H9 (cell line): ENCODE measurements at regions not wholly inside any gene's neighbourhood (a gene's known extent, or its start where the extent isn't known, plus 50 kb on each side); places are given as distances from the start of the nearest gene placed in this dataset.

Experiments used
- DNase-seq: peaks from one replicate; pipeline ENCODE4 v3.0.0-alpha.2; 2017
- H2AFZ ChIP-seq: one replicate; pipeline ENCODE4 v1.6.1; 2013; ENCODE audit warnings: mild to moderate bottlenecking, low read length, control low read depth, moderate library complexity
- H2AK5ac ChIP-seq: 2 replicates; pipeline ENCODE4 v1.6.1; 2013; ENCODE audit warnings: low read length, control low read depth, mixed read lengths; ENCODE audit not compliant: insufficient read length
- H2BK120ac ChIP-seq: one replicate; pipeline ENCODE4 v1.6.1; 2013; ENCODE audit warnings: low read depth, mild to moderate bottlenecking, low read length, control low read depth, inconsistent platforms; ENCODE audit not compliant: poor library complexity, severe bottlenecking
- H2BK12ac ChIP-seq: 2 replicates; pipeline ENCODE4 v1.6.1; 2013; ENCODE audit warnings: low read length, control low read depth, mixed read lengths, low read depth; ENCODE audit not compliant: insufficient read length
- H2BK15ac ChIP-seq: 2 replicates; pipeline ENCODE4 v1.6.1; 2013; ENCODE audit warnings: low read depth, low read length, control low read depth
- H2BK20ac ChIP-seq: one replicate; pipeline ENCODE4 v1.6.1; 2013; ENCODE audit warnings: low read depth, mild to moderate bottlenecking, low read length, control low read depth, inconsistent platforms; ENCODE audit not compliant: poor library complexity, severe bottlenecking
- H2BK5ac ChIP-seq: 2 replicates; pipeline ENCODE4 v1.6.1; 2013; ENCODE audit warnings: low read length, control low read depth, mixed read lengths; ENCODE audit not compliant: insufficient read length
- H3K14ac ChIP-seq: 2 replicates; pipeline ENCODE4 v1.6.1; 2013; ENCODE audit warnings: low read length, control low read depth; ENCODE audit not compliant: insufficient read depth
- H3K18ac ChIP-seq: 2 replicates; pipeline ENCODE4 v1.6.1; 2013; ENCODE audit warnings: low read depth, mild to moderate bottlenecking, mixed read lengths, low read length, control low read depth; ENCODE audit not compliant: insufficient read length
- H3K23ac ChIP-seq: 2 replicates; pipeline ENCODE4 v1.6.1; 2013; ENCODE audit warnings: low read length, control low read depth, mixed read lengths, low read depth; ENCODE audit not compliant: insufficient read length
- H3K23me2 ChIP-seq: 2 replicates; pipeline ENCODE4 v1.6.1; 2013; ENCODE audit warnings: low read depth, mild to moderate bottlenecking, mixed read lengths, low read length, control low read depth; ENCODE audit not compliant: insufficient read length, poor library complexity, severe bottlenecking
- H3K27ac ChIP-seq: 2 replicates; pipeline ENCODE4 v1.5.1; 2013; ENCODE audit warnings: low read length, control low read depth, mixed read lengths, low read depth; ENCODE audit not compliant: insufficient read length
- H3K27me3 ChIP-seq: 2 replicates; pipeline ENCODE4 v1.6.1; 2013; ENCODE audit warnings: low read length, control low read depth, inconsistent platforms; ENCODE audit not compliant: insufficient read depth
- H3K4ac ChIP-seq: 2 replicates; pipeline ENCODE4 v1.6.1; 2013; ENCODE audit warnings: low read depth, mild to moderate bottlenecking, control low read depth, inconsistent platforms, low read length, moderate library complexity
- H3K4me1 ChIP-seq: 2 replicates; pipeline ENCODE4 v1.6.1; 2013; ENCODE audit warnings: low read length, control low read depth, inconsistent platforms; ENCODE audit not compliant: insufficient read depth
- H3K4me2 ChIP-seq: 2 replicates; pipeline ENCODE4 v1.6.1; 2013; ENCODE audit warnings: low read length, control low read depth, mixed read lengths; ENCODE audit not compliant: insufficient read length, insufficient read depth
- H3K56ac ChIP-seq: 2 replicates; pipeline ENCODE4 v1.6.1; 2013; ENCODE audit warnings: low read depth, mild to moderate bottlenecking, mixed read lengths, low read length, control low read depth; ENCODE audit not compliant: insufficient read length
- H3K79me1 ChIP-seq: 2 replicates; pipeline ENCODE4 v1.6.1; 2013; ENCODE audit warnings: low read depth, mild to moderate bottlenecking, moderate library complexity, low read length, control low read depth, inconsistent platforms; ENCODE audit not compliant: insufficient read depth, poor library complexity, severe bottlenecking
- H3K79me2 ChIP-seq: 2 replicates; pipeline ENCODE4 v1.6.1; 2013; ENCODE audit warnings: low read length, control low read depth, inconsistent platforms; ENCODE audit not compliant: insufficient read depth
- H3K9ac ChIP-seq: 2 replicates; pipeline ENCODE4 v1.6.1; 2013; ENCODE audit warnings: low read length, control low read depth, mixed read lengths; ENCODE audit not compliant: insufficient read length; ENCODE audit errors: extremely low read depth
- H3K9me3 ChIP-seq: one replicate; pipeline ENCODE4 v1.6.1; 2013; ENCODE audit warnings: low read depth, low read length, inconsistent platforms; ENCODE audit not compliant: control insufficient read depth
- H3T11ph ChIP-seq: one replicate; pipeline ENCODE4 v1.6.1; 2013; ENCODE audit warnings: mild to moderate bottlenecking, low read length, control low read depth, inconsistent platforms
- H4K20me1 ChIP-seq: one replicate; pipeline ENCODE4 v1.6.1; 2013; ENCODE audit not compliant: control insufficient read depth, insufficient read length, insufficient read depth
- H4K5ac ChIP-seq: 2 replicates; pipeline ENCODE4 v1.6.1; 2013; ENCODE audit warnings: low read depth, mild to moderate bottlenecking, mixed read lengths, low read length, control low read depth; ENCODE audit not compliant: insufficient read length
- H4K8ac ChIP-seq: replicated peaks from 2 replicates; pipeline ENCODE4 v1.6.1; 2013; ENCODE audit warnings: low read length, control low read depth, mixed read lengths, low read depth; ENCODE audit not compliant: insufficient read length
- H4K91ac ChIP-seq: 2 replicates; pipeline ENCODE4 v1.6.1; 2013; ENCODE audit warnings: low read depth, mild to moderate bottlenecking, moderate library complexity, mixed read lengths, low read length, control low read depth; ENCODE audit not compliant: insufficient read length
- H3K27ac Mint-ChIP-seq, 3 experiments: 2 replicates in 2 of 3; 3 replicates in 1 of 3; pipeline ENCODE4 v1.8.0; 2020 to 2021; ENCODE audit warnings: mixed read lengths in 3 of 3, mild to moderate bottlenecking in 1 of 3, moderate library complexity in 1 of 3
- H3K27me3 Mint-ChIP-seq: 2 replicates; pipeline ENCODE4 v1.8.0; 2021; ENCODE audit warnings: low read depth, mild to moderate bottlenecking, moderate library complexity, mixed read lengths
- H3K36me3 Mint-ChIP-seq, 3 experiments: 2 replicates in 2 of 3; 3 replicates in 1 of 3; pipeline ENCODE4 v1.8.0; 2020 to 2021; ENCODE audit warnings: low read depth in 3 of 3, mixed read lengths in 3 of 3; ENCODE audit not compliant: insufficient read depth in 1 of 3
- H3K4me1 Mint-ChIP-seq, 2 experiments: 2 replicates each; pipeline ENCODE4 v1.8.0; 2020; ENCODE audit warnings: mixed read lengths in 2 of 2
- H3K4me3 Mint-ChIP-seq, 2 experiments: 2 replicates in 1 of 2; 3 replicates in 1 of 2; pipeline ENCODE4 v1.8.0; 2020 to 2021; ENCODE audit warnings: mild to moderate bottlenecking in 2 of 2, mixed read lengths in 2 of 2, moderate library complexity in 1 of 2
- H3K9me3 Mint-ChIP-seq, 2 experiments: 2 replicates in 1 of 2; 3 replicates in 1 of 2; pipeline ENCODE4 v1.8.0; 2020; ENCODE audit warnings: mild to moderate bottlenecking in 2 of 2, mixed read lengths in 2 of 2, moderate library complexity in 1 of 2
- WGBS: extraction: QIAGEN DNeasy Blood & Tissue Kit; methylation state at CpG from one replicate; pipeline ENCODE4 v1.1.7; 2013; ENCODE audit warnings: missing lambda C conversion rate, low lambda C conversion rate, mixed read lengths; ENCODE audit not compliant: insufficient read length; ENCODE audit errors: extremely low coverage; 5-methylcytosine and 5-hydroxymethylcytosine counted together
- TF ChIP-seq, protein P1 (sequence below): fragments of 200-600 bp; sonication (generic); conservative IDR thresholded peaks from 3 replicates; pipeline ENCODE4 v1.8.0; 2021; ENCODE audit warnings: antibody characterized with exemption, mild to moderate bottlenecking

DNA sequence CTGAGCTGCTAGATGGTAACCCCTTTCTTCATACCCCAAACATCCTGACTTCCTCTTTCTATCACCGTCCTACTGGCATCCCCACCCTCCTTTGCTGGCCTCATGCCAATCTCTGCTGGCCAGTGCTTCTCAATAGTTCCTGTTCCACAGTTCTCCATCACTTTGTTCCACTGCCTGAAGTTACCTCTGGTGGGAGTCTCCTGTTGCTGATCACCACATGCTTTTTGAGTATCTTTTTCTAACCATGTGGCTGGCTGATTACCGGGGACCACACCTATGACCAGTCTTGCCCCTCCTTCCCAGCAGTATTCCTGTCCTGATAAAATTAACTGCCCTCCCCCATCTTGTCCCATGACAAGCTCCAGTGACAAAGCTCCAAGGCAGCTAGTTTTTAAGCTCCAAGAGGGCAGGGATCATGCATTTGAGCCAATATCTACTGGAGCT is 380.4 kb upstream of the CCL2 start:
- H4K5ac ChIP-seq, result no peak overlapping the region
- H3K27me3 Mint-ChIP-seq, result peaks cover 4% of the 10 kb centered on the region
- no peaks in the 10 kb centered on the region for H3K4me1 Mint-ChIP-seq
- H3K36me3 Mint-ChIP-seq, result peaks cover 6 to 9% (median 8%) of the 10 kb centered on the region in 3 experiments
- H3K4me1 ChIP-seq, result no peaks in the 10 kb centered on the region
- no peak overlapping the region for H2BK5ac ChIP-seq
- H3K56ac ChIP-seq, result no peak overlapping the region
- H3K27ac ChIP-seq, result no peak overlapping the region
- H3T11ph ChIP-seq, result no peak overlapping the region
- H3K27ac Mint-ChIP-seq, result no peak overlapping the region
- no peak overlapping the region for H2BK20ac ChIP-seq
- no peak overlapping the region for H3K9ac ChIP-seq
- no peak overlapping the region for H3K23ac ChIP-seq
- H4K20me1 ChIP-seq, result no peaks in the 10 kb centered on the region
- H2BK120ac ChIP-seq, result no peak overlapping the region
- TF ChIP-seq, protein P1, sequence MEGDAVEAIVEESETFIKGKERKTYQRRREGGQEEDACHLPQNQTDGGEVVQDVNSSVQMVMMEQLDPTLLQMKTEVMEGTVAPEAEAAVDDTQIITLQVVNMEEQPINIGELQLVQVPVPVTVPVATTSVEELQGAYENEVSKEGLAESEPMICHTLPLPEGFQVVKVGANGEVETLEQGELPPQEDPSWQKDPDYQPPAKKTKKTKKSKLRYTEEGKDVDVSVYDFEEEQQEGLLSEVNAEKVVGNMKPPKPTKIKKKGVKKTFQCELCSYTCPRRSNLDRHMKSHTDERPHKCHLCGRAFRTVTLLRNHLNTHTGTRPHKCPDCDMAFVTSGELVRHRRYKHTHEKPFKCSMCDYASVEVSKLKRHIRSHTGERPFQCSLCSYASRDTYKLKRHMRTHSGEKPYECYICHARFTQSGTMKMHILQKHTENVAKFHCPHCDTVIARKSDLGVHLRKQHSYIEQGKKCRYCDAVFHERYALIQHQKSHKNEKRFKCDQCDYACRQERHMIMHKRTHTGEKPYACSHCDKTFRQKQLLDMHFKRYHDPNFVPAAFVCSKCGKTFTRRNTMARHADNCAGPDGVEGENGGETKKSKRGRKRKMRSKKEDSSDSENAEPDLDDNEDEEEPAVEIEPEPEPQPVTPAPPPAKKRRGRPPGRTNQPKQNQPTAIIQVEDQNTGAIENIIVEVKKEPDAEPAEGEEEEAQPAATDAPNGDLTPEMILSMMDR, result no peak
- H4K8ac ChIP-seq, result no peak overlapping the region
- no peaks in the 10 kb centered on the region for H3K9me3 ChIP-seq
- no peaks in the 10 kb centered on the region for H3K79me2 ChIP-seq
- no peak overlapping the region for H3K14ac ChIP-seq
- peaks cover 19 to 22% of the 10 kb centered on the region in 2 experiments for H3K9me3 Mint-ChIP-seq
- H2BK12ac ChIP-seq, result no peak overlapping the region
- no peak overlapping the region for H2AK5ac ChIP-seq
- H3K4me3 Mint-ChIP-seq, result no peak overlapping the region; a peak in 1 of 5 replicates
- no peak for DNase-seq
- no peaks in the 10 kb centered on the region for H3K79me1 ChIP-seq
- no peak overlapping the region for H4K91ac ChIP-seq
- no peak overlapping the region for H3K18ac ChIP-seq
- no peak overlapping the region for H2BK15ac ChIP-seq
- H3K23me2 ChIP-seq, result no peaks in the 10 kb centered on the region
- H3K4ac ChIP-seq, result no peak overlapping the region
- no CpG with 5 or more reads among the region's 2 CpGs for WGBS
- H3K4me2 ChIP-seq, result no peak overlapping the region
- no peak overlapping the region for H2AFZ ChIP-seq
- no peaks in the 10 kb centered on the region for H3K27me3 ChIP-seq
